Epidermal melanocyte (primary cell): ENCODE measurements at regions not wholly inside any gene's neighbourhood (a gene's known extent, or its start where the extent isn't known, plus 50 kb on each side); places are given as distances from the start of the nearest gene placed in this dataset.

Experiments used
- DNase-seq: peaks from one replicate; pipeline ENCODE4 v3.0.0; 2011; ENCODE audit warnings: low spot score; ENCODE audit not compliant: insufficient read length

- DNase-seq: no peak
Observed at GRCh38 chr3:145971186-145971585, 189.8 kb downstream of the PLOD2 start.

- no peak for DNase-seq
Observed at GRCh38 chr3:145972851-145973250, 188.1 kb downstream of the PLOD2 start.

- no peak for DNase-seq
Observed at GRCh38 chr3:145981056-145981455, 179.9 kb downstream of the PLOD2 start.

GRCh38 chr3:145983101-145983500, 177.9 kb downstream of the PLOD2 start:
- DNase-seq: no peak
